HG03095 (cell line): ENCODE measurements at regions not wholly inside any gene's neighbourhood (a gene's known extent, or its start where the extent isn't known, plus 50 kb on each side); places are given as distances from the start of the nearest gene placed in this dataset.
"Not testable (repeated sequence)": the region's sequence is repeated elsewhere in the genome, so short reads cannot be mapped to it uniquely, and the experiment has no call there.

Experiments used
- ATAC-seq: cut with Tn5 transposase; IDR thresholded peaks from one replicate; pipeline ENCODE4 v1.9.1; 2021; ENCODE audit warnings: moderate library complexity; ENCODE audit not compliant: unreplicated experiment

DNA sequence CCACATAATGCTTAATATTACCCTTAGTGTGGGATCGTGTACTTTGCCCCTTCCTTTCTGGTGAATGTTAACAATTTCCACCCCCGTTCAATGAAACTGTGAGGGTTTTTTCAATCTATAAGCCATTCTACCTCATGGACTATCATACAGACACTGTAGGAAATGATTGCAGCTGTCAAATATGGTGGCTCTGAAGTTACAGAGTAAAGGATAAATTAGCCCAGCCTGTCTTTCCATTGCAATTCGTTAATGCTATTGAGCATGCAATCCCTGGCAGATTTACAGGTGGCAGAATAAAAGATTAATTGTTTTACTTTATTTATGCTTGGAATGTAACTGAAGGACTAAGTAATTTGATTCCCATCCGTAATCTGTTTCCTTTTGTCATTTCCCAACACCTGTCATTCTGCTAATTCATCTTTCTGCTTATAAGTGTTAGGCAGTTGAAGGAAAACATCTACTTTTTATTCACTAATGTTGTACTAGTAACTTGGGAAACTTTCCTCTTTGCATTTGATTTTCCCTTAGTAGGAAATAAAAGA lies 1211.6 kb upstream of the LRRN3 start:
- ATAC-seq, result no peak

DNA sequence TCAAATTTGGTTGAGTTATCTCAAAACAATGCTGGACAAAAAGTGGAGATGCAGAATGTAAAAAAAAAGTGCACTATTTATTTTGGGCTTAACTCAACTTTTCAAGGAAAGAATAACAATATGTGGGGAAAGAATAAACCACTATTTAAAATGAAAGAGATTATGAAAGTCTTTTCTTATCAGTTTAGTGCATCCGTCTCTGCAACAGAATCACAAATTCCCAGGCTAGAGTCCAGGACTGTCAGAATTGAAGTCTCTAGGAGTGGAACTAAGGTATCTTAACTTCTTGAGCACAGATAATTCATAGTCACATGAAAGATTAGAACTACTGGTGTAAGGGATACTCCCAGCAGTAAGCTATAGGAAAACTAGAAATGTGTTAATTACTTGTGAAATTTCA lies 1200.3 kb upstream of the LRRN3 start:
- ATAC-seq, result no peak

DNA sequence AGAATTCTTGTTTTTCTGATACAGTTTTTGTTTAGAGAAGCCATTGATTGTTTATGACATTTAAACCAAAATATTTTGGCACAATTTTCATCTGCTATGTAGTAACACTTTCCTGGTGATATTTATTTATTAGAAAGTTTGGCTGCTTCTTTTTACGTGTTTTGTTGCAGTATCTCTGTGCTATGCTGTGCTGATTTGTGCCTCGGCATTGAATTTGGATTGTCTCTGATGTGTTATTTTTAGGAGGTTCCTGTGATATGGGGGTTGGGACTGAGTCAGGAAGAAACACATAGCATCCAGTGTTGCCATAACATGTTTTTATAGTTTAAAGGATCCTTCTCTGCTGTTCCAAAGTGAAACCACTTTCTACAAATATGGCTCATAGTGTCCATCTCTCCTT lies 1197.7 kb upstream of the LRRN3 start:
- ATAC-seq, result no peak

DNA sequence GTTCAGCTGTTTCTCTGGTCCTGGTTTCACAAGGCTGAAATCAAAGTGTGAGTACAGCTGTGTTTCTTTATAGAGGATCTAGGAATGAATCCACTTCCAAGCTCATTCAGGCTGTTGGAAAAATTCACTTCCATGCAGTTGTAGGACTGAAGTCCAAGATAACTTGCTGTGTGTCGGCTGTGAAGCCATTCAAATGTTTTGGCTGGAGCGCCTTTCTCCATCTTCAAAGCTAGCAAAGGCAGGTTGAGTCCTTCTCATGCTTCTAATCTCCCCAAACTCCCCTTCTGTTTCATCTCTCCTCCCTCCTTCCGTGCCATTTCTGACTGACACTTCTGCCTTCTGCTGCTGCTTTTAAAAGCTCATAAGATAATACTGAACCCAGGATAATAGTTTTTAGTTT lies 1195.4 kb upstream of the LRRN3 start:
- ATAC-seq, result no peak

DNA sequence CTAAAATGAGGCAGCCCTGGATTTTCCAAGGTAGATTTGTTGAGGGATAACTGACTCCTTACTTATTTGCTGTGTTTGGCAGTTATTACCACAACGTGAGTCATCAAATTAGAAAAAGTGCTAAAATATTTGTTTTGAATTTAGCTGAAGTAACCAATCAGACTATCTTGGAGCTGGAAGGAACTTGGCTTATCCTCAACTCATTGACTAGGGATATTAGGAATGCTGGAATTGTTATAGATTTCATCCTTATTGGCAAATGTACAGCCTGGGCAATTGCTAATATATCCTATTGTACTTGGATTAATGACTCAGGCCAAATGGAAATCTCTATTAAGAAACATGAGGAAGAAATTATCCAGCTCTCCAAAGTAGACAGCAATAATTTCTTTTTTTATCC lies 1189.0 kb upstream of the LRRN3 start:
- no peak for ATAC-seq

DNA sequence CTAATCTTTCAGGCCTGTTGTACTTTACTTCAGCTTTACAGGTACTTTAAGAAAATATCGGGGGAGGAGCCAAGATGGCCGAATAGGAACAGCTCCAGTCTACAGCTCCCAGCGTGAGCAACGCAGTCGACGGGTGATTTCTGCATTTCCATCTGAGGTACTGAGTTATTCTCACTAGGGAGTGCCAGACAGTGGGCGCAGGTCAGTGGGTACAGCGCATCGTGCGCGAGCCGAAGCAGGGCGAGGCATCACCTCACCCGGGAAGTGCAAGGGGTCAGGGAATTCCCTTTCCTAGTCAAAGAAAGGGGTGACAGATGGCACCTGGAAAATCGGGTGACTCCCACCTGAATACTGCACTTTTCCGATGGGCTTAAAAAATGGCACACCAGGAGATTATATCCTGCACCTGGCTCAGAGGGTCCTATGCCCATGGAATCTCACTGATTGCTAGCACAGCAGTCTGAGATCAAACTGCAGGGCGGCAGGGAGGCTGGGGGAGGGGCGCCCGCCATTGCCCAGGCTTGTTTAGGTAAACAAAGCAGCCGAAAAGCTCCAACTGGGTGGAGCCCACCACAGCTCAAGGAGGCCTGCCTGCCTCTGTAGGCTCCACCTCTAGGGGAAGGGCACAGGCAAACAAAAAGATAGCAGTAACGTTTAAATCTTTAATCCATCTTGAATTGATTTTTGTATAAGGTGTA lies 1185.4 kb upstream of the LRRN3 start:
- ATAC-seq, result not testable (repeated sequence)

DNA sequence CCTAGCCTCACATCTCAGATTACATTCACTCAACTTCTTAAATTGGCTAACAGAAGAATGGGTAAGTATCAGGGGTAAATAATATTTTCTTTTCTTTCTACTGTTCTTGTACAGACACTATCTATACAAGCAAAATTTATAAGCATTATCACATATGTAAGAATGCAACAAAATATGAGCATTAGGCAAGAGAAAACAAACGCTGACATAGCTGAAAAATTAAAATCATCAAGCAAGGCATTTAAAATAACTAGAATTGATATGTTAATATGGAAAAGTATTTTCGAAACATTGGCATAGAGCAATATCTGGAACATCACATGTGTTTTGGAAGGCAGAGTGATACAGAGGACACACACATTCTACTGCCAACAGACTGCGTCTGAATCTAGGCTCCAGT lies 1175.3 kb upstream of the LRRN3 start:
- ATAC-seq, result no peak

DNA sequence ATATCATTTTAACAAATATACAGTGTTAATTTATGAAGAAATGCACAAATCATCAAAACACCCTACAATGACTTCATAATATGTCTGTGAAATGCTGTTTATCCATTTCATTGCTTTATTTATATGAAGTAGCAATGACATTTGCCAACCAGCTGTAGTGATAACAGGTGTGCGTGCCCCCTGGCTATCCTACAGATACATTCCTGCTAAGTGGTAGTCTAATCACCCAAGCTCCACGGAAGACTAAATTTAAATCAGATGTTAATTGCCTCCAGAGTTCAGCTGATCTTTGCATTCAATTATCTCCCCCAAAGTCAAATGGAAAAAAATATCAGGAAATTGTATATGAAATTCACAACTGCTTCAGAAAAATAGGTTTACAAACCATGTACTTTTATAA lies 1164.2 kb upstream of the LRRN3 start:
- no peak for ATAC-seq

DNA sequence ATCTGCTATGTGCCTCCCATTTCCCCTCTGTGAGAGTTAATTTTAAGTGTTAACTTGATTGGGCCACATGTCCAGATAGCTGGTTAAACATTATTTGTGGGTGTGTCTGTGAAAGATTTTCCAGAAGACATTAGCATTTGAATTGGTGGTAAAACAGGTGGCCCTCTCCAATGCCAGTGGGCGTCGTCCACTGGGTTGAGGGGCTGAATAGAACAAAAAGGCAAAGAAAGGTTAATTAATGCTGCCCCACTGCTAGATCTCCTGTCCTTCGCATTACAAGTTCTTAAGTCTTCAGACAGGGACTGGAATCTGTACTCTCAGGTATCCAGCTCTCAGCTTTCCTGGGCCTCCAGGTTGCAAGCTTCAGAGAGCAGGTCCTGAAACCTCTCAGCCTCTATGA lies 1160.9 kb upstream of the LRRN3 start:
- ATAC-seq, result no peak

DNA sequence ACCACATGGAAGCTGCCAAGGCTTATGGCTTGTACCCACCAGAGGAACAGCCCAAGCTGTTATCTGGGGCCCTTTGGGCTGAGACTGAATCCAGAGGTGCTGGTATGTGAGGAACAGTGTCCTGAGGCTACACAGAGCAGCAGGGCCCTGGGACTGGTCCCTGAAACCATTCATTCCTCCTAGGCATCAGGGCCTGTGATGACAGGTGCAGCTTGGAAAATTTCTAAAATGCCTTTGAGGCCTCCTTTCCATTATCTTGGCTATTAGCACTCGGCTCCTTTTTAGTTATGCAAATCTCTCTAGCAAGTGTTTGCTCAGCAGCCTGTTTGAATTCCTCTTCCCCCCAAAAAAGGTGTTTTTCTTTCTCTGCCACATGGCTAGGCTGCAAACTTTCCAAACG lies 1151.7 kb upstream of the LRRN3 start:
- no peak for ATAC-seq

DNA sequence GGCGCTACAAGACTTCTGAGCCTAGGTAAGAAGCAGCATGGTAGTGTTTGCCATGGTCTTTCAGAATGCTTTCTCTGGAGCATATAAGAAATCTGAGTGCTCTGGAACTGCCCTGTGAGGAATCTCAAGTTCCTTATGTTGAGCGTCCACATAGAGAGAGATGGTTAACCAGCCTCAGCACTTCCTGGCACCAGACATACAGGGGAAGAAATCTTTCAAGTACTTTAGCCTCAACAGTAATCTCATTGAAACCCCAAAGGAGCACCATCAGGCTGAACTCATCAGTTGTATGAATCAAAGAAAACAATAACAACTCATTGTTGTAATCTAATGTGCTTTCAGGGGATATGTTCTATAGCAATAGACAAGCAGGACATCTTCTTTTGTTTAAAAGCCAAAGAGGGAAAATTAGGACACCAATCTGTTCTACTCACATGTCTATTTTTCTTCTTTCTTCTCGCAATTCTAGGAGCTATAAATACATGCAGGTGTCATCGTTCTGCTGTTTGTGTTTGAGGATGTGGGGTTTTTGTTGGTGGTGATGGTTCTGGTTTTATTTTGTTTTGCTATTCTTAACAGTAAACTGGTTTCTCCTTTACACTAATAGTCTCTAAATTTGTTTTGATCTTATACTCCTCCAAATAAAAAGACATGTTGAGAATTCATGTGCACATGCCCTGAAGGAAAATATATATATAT lies 1145.0 kb upstream of the LRRN3 start:
- ATAC-seq, result no peak

DNA sequence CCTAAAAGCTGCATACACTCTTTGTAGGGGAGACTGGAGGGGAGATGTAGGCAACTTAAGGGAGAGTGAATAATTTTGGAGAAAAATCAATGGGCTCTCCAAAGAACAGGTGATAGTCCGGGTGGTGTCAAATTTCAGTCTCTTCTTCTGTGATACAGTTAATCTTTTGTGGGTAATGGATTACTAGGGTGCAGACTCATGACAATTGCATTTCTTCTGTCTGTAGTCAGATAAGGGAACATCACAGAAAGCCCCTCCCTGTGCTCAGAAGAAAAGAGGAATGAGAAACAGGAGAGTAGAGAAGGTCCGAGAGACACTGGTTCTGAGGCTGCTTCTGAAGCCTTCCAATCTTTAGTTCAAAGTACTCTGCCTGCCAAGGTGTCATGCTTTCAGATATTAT lies 1140.7 kb upstream of the LRRN3 start:
- no peak for ATAC-seq

DNA sequence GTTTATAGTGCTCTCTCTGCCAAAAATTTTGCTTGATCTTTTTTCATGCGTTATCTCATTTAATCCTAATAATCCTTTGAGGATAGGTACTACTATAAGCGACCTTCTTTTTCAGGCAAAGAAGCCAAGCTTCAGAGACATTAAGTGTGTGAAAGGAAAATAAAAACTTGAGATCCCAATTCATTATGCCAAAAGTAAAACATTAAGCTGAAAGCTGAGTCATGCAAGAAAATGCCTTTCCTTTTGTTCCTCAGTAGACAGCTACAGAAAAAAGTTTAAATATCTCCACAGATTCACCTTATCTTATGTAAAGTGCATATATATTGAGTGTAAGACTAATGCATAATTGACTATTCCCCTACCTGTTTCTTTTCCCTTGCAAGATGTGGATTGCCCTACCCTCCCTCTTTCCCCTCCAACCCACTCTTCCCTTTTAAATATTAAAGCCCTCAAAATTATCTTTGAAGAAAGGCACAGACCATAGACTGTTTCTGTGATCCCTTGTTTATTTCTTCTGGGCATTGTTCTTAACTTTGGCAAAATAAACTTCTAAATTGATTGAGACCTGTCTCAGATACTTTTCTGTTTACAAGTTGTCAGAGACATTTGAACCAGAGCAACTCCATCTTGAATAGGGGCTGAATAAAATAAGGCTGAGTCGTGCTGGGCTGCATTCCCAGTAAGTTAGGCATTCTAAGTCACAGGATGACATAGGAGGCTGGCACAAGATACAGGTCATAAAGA lies 1139.9 kb upstream of the LRRN3 start:
- ATAC-seq, result no peak

DNA sequence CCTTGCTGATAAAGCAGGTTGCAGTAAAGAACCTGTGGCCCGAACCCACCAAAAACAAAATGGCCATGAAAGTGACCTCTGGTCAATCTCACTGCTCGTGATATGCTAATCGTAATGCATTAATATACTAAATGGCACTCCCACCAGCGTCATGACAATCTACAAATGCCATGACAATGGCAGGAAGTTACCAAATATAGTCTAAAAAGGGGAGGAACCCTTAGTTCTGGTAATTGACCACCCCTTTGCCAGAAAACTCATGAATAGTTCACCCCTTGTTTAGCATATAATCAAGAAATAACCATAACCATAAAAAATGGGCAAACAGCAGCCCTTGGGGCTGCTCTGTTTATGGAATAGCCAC lies 1139.4 kb upstream of the LRRN3 start:
- ATAC-seq, result no peak

DNA sequence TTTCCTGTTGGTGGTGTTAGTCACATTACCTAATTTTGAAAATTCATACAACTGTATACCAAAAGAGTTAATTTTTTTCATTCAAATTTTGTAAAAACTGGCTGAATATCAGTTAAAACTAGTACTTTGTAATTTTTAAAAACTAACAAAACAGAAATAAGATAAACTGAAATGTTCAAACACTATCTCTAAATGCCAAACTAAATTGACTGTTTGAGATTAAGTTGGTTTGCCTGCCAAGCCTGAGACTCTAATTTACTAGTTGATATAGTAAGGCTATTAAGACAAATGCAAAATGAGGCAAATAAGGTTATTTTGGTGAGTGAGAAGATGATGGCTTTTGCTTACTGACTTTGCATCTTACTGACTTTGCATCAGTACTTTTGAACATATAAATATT lies 1134.9 kb upstream of the LRRN3 start:
- ATAC-seq, result no peak

DNA sequence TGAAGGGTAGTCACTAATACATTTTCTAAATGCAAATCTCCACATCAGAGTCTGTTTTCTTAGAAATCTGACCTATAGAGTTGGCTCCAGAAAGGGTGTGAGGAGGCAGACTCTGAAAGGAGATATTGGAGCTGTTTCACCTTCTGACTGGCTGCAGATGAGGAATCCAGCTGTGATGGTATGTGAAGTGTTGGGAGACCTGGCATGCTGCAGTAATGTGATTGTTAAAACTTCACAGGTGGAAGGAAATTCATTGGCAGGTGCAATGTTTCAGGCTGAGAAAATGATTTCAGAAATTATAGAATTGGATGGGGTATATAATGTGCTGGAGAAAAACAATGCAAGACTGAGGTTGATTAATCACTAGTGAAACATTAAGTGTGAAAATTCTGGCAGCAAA lies 1134.0 kb upstream of the LRRN3 start:
- ATAC-seq, result no peak

DNA sequence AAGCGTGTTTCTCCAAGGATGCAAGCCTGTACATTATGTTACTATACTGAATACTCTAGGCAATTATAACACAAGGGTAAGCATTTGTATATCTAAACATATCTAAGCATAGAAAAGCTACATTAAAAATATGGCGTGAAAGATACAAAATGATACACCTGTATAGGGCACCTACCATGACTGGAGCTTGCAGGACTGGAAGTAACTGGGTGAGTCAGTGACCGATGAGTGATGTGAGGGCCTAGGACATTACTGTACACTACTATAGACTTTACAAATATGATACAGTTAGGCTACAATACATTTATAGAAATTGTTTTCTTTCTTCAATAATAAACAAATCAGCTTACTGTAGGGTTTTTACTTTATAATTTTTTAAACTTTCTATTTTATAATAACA lies 1127.2 kb upstream of the LRRN3 start:
- no peak for ATAC-seq

DNA sequence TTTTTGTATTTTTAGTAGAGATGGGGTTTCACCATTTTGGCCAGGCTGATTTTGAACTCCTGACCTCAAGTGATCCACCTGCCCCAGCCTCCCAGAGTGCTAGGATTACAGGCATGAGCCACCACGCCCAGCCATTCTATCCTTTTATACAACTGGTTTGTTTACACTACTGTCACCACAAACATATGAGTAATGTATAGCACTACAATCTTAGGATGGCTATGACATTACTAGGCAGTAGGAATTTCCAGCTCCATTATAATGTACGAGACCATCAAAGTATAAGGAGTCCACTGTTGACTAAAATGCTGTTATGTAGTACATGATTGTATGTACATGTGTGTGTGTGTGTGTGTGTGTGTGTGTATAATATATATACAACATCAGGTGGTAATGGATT lies 1126.1 kb upstream of the LRRN3 start:
- ATAC-seq, result no peak

DNA sequence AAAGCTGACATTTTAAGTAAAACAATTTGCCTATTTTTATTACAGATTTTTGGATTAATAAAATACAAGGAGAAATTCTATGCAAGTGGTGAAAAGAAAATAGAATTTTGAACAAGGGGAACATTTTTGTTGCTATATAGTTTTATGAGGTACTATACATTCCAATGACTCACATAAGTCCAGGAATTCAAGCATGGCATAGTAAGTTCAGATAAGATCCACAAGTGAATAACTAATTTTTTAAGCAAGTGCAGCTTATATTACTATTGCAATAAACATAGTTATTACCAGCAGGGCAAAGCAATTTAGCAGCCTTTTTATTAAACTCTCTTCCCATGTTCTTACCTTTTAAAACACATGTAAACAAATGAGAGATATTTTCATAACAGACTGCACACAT lies 1123.5 kb upstream of the LRRN3 start:
- no peak for ATAC-seq

DNA sequence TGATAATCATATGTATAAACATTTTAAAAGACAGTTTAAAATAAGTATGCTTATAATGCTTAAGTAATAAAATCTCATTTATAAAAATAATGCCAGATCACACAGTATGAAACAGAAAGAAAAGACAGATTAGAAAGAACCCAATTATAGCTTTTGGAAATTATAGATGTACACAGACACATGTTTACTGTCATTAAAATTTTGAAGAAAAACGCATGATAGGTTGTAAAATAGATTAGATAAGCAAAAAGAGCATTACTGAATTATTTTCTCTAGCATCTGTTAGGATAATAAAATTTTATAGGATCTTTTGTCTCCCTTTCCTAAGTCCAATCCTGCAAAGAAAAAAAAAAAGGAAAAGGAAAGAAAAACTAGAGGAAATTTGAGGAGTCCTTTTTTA lies 1107.3 kb upstream of the LRRN3 start:
- ATAC-seq, result no peak

DNA sequence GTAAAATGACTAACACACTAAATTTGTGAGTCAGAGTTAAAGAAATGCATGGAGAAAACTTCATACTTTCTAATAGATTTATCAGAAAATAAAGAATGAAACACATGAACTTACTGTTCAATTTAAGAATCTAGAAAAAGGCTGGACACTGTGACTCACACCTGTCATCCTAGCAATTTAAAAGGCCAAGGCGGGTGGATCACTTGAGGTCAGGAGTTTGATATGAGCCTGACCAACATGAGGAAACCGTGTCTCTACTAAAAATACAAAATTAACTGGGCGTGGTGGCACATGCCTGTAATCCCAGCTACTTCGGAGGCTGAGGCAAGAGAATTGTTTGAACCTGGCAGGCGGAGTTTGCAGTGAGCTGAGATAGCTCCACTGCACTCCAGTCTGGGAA lies 1106.2 kb upstream of the LRRN3 start:
- no peak for ATAC-seq

DNA sequence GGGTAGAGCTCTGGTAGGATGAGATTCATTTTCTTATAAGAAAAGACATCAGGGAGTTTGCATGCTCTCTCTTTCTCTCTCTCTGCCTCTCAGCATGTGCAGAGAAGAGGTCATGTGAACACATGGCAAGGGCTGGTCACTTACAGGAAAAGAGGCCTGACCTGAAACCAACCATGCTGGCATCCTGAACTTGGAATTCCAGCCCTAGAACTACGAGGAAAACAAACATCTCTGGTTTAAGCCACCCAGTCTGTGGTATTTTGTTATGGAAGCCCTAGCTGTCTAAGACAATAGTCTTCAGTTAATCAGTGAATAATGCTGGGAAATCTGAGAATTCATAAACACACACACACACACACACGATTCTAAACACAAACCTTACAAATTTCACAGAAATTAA lies 1104.2 kb upstream of the LRRN3 start:
- ATAC-seq, result no peak
